Suppressor macrophage treated with lipopolysaccharide for 4 hours (primary cell): ENCODE measurements at regions not wholly inside any gene's neighbourhood (a gene's known extent, or its start where the extent isn't known, plus 50 kb on each side); places are given as distances from the start of the nearest gene placed in this dataset.
"Not testable (repeated sequence)": the region's sequence is repeated elsewhere in the genome, so short reads cannot be mapped to it uniquely, and the experiment has no call there.

ENCODE experiments used
- DNase-seq: peaks from one replicate; pipeline ENCODE4 v3.0.0-alpha.2; 2020

DNA sequence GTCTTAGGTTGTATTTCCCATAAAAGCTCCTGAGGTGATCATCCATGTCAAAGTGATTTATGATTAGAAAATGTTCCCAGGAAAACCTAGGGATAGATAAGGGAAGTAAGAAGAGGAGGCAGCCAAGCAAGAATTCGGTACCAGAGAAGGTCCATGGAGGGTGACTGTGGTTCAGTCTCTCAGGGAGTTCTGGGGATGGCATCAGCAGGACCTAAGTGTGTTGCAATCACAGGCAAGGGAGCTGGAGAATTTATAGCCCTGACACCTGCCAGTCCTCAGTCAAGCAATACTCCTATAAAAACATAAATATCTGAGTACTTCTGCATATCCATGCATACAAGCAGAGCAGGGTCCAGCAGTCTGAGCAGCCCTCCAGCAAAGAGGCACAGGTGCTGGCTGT, 95.6 kb upstream of the TOPAZ1 start:
- no peak for DNase-seq

DNA sequence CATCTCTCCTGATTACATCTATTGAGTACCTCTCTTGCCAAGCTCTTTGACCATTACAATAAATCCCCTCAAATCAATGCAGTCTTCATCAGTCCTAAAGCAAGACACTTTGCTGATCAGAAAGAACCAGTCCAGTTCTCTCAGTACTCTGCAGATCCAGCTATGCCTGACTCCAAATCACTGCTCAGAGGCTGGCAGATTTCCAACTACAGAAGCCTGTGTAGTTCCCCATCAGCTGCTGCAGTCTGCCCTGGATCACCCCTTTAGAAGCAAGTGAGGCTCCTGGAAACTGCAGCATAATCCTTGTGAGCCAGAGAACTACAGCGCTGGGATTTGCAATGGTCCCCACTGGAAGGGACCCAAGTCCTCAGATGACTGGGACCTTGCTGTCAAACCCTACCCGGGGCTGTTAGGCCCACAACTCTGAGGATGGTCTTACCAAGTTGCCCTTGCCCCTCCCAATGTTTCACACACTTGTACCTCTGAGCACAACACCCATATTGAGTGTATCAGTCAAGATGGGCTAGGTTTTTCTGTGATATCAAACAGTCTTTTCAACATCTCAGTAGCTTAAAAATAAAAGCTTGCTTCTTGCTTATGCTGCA, 81.9 kb upstream of the TOPAZ1 start:
- DNase-seq: no peak

DNA sequence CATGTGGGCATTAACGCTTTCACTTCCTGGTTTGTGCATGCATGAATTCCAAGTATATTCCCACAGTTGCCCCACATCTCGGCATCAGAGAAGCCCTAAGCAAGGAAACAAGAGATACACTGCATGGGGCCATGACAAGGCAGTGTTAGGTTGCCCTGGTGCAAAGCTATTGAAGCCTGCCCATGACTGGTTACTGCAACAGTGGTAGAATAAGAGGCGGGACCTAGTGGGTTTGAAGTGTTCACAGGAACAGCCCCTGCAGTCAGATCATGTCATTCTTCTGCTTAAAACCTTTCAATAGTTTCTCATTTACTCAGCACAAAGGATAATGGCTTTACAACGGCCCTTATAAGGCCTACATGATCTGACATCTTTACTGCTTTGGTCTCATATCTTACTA, 80.9 kb upstream of the TOPAZ1 start:
- DNase-seq: no peak

- DNase-seq: no peak
These were observed 69.8 kb upstream of the TOPAZ1 start for GRCh38 chr3:44171891-44172290.

DNA sequence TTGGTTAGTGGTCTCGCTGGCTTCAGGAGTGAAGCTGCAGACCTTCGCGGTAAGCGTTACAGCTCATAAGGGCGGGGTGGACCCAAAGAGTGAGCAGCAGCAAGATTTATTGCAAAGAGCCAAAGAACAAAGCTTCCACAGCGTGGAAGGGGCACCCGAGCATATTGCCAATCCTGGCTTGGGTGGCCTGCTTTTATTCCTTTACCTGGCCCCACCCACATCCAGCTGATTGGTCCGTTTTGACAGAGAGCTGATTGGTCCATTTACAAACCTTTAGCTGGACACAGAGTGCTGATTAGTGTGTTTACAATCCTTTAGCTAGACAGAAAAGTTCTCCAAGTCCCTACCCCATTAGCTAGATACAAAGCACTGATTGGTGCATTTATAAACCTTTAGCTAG, 69.0 kb upstream of the TOPAZ1 start:
- DNase-seq: not testable (repeated sequence)

DNA sequence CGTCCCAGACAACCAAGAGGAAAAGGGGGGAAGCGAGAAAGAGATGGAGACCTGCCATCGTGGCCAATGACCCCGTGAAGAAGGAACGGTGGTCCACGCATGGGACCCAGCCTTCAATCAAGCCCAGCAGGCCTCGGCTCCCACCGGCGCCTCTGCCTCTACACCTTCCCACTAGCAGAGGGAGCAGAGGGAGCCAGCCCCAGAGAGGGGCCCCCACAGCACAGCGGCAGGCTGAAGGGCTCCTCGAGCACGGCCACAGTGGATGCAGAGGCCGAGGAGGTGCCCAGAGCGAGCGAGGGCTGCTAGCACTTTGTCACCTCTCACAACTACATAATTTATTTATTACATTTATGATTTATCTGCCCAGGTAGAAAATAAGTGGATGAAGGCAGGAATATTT, 68.4 kb upstream of the TOPAZ1 start:
- no peak for DNase-seq

GRCh38 chr3:44175070-44175469, 66.6 kb upstream of the TOPAZ1 start:
- no peak for DNase-seq

DNA sequence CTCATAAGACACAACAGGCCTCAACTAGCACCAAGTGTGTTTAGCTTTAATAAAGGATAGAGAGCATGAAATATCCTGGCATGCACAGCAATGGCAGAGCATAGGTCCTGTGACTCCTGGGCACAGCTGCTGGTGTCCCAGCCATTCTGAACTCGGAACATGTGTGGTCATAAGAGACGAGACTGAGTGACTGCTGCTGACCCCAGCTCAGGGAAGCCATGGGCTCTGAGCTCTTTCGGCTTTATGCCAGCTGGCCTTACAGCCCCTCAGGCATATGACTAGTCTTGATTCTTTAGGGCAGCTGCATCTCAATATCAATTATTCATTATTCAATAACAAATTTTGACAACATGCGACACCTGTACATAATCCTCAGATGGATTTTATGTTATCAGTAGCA, 62.4 kb upstream of the TOPAZ1 start:
- DNase-seq: no peak

DNA sequence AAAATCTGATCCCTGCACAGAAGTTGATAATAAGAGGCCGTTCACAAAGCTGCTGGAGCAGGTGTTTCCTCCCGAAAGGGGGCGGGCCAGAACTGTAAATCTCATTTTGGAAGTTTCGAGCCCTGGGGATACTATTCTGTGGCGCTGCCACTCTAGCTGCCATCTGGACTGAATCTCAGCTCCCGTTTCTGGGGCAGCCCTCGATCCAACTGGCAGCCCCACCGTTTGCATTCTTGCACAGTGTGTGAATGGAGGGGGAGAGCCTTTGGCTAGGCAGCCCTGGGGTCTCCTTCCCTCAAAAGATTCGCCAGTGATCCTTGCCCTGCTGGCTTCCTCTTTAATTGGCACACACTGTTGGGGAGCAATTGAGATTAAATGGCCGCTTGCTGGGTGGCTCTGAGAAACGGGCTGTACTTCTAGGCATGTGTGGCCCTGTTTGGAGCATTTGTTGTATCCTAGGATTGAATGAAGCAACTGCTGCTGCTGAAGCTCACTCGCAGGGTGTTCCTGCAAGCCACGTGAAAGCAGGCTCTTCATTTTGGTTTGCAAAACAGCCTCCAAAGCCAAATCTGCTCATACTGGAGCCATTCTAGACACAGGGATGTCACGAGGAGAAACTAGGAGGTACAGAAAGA, 57.2 kb upstream of the TOPAZ1 start:
- no peak for DNase-seq

GRCh38 chr3:44185396-44185915, 56.2 kb upstream of the TOPAZ1 start:
- DNase-seq: no peak

DNA sequence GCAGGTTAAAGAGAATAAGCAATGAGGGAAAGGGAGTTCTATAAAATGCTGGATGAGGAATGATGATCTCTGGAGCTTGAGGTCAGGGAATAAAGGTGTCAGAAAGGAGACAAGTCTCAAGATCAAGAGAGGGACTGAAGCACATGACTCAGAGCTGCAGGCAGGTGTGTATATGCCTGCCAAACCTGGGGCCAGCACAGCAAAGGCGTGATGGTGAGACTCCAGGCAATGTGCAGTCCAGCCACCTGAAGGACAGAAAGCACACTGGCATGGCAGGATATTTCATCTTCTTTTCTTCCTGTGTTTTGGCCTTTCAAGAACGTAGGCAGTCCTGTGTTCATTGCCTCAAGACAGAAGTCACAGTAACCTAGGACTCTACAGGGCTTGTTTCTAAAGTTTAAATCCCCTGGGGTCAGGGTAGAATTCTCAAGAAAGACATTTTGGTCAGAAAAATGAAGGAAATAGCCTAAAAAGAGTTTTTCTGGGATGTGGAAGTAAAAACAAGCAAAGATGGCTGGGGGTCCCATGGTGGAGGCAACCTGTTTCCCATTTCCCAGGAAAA, 55.5 kb upstream of the TOPAZ1 start:
- DNase-seq: no peak

GRCh38 chr3:44186712-44187111, 55.0 kb upstream of the TOPAZ1 start:
- no peak for DNase-seq
